GM12873 (cell line): ENCODE measurements at regions not wholly inside any gene's neighbourhood (a gene's known extent, or its start where the extent isn't known, plus 50 kb on each side); places are given as distances from the start of the nearest gene placed in this dataset.
A peak's percentile ranks its signal among the peaks of the same experiment; 100 is the strongest.

Source experiments
- CTCF ChIP-seq: IDR thresholded peaks from 2 replicates; pipeline ENCODE4 v1.5.1; 2012; ENCODE audit warnings: low read depth, mild to moderate bottlenecking, moderate library complexity, low read length, control low read depth; ENCODE audit not compliant: insufficient read depth; ENCODE audit errors: missing control alignments

GRCh38 chr1:34520111-34520510 is 234.7 kb upstream of the GJB5 start:
- TF ChIP-seq CTCF = no peak

DNA sequence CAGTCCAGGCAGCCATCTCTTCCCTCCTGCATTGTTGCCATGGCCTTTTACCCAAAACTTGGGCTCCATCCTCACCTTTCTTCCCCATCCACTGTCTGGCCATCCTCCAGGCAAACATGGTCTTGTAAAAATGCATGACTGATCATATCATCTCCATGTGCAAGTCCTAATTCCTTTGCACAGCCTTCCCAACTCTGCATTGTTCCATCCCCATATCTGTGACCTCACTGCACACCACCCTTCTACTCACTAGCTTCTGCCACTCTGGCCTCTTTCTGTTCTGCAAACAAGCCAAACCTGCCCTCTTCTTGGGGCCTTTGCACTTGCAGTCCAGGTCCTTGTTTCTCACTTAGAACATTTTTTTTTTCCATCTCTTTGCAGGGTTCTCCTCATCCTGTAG is 230.1 kb upstream of the GJB5 start:
- TF ChIP-seq CTCF = no peak

GRCh38 chr1:34529935-34530859 is 224.7 kb upstream of the GJB5 start:
- no peak for TF ChIP-seq CTCF

DNA sequence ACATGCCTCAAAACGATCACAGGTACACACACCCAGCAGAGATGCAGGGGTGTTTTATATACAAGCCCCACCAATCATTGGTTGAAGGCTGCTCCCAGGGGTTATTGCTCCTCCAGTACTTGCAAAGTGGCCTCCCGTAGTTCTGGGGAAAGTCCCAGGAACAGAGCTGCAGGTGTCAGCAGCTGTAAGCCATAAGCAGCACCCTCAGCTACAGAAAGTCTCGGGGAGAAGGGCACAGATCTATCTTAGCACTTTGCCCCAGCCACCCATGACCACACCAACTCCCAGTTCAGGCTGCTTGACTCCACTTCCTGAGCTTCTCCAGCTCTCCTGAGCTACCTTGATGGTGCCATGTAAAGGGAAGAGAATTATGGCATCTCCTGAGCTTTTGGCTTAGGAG is 222.7 kb upstream of the GJB5 start:
- TF ChIP-seq CTCF = no peak

GRCh38 chr1:34538481-34538880 is 216.4 kb upstream of the GJB5 start:
- no peak for TF ChIP-seq CTCF

DNA sequence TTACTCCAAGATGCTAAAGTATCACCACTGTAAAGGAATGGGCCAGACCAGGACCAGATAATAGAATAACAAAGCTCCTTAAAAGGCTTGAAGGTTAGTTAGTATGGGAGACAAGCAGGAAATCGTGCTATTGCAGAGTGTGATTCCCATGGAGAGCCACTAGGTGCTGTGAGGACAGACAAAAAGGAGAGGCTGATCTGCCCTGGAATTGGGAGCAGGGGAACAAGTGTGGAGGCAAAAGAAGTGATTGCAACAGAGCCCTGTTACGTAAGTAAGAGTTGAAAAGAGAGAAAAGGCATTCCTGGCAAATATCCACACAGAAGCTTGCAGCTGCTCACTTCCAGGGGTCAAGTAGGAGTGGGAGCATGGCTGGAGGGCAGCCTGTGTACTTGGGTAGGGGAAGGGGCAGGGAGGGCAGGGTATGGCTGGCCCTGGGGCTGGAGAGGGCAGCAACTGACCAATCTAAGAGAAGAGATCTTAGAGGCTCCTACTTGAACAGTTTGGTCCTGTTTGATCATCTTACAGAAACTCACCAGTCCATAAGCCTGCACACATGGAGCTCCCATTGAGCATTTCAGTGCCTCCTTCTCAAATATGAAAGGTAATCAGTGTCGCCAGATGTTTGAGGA is 207.7 kb upstream of the GJB5 start:
- TF ChIP-seq CTCF = peak; percentile 35

DNA sequence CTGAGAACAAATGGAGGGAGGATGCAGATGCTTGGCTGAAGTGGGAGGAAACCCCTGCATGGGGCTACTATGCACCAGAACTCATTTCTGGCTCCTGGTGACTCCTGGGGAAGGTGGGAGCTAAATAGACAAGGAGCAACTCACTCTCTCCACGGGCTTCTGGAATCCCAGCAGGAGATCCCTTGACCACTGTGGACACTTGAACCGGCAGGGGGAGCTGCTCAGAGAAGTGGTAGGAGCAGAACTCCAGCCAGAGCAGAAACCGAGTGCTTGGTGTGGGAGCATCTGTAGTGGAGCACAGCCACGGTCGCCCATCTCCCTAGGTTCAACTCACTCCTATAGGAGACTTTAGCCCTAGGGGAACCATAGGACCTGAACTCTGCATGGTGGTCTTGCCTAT is 205.6 kb upstream of the GJB5 start:
- TF ChIP-seq CTCF = peak; percentile 38
